ENCODE measurements at regions not wholly inside any gene's neighbourhood (a gene's known extent, or its start where the extent isn't known, plus 50 kb on each side); places are given as distances from the start of the nearest gene placed in this dataset.

DNA sequence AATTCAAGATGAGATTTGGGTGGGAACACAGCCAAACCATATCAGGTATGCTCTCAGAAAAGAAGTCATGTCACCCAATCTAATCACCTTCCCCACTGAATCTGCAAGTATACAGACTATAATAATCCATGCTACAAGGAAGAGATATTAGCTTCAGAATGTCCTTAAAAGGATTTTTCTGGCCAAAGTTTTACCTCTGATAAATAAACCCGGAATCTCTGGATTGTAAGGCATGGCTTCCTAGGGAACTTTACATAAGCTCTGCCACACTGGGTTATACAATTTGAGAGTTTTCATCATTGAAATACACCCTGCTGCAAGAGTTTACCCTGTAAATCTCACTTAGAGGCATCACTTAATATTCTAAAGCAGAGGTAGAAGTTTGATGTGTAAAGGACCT is 330.5 kb upstream of the KCNMB2 start:
- TF ChIP-seq CTCF (IDR thresholded peaks at IDR 0.05) = no peak

GRCh38 chr3:178206521-178206920 is 329.7 kb upstream of the KCNMB2 start:
- no peak for TF ChIP-seq CTCF (IDR thresholded peaks at IDR 0.05)

DNA sequence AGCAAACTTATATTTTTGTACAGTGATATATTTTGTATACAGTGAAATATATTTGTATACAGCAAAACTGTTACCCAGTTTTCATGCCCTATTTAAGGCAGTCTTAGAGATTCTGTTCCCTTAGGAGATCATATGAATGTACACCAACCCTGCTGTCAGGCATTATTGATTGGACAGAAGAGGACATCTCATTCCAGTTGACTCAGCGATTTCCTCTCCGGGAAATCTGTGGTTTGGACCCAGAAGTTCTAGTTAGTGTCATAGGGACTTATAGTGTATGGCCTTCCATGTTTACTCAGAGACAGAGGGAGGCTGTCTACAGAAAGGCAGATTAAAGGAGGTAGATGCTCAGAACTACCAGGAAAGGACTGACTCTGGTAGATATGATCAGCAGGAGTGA is 318.8 kb upstream of the KCNMB2 start:
- TF ChIP-seq CTCF (IDR thresholded peaks at IDR 0.05) = no peak

DNA sequence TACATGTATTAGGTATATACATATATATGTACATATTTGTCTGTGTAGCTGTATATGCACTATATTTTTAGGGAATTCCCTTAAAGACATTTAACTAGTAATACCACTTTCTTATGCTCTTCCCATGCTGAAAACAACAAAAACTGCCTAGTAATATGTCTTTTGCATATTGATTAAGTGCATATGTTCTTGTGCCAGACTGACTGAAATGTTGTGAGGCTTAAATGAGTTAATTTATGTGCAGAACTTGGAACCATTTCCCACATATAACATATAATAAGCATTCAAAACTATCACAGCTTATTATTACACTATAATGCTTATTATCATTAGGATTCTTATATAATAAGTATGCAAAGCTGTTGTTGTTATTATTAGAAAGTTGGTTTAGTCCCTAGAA is 318.0 kb upstream of the KCNMB2 start:
- no peak for TF ChIP-seq CTCF (IDR thresholded peaks at IDR 0.05)

- TF ChIP-seq CTCF (IDR thresholded peaks at IDR 0.05) = no peak
Measured at GRCh38 chr3:178223876-178224275, 312.4 kb upstream of the KCNMB2 start.

DNA sequence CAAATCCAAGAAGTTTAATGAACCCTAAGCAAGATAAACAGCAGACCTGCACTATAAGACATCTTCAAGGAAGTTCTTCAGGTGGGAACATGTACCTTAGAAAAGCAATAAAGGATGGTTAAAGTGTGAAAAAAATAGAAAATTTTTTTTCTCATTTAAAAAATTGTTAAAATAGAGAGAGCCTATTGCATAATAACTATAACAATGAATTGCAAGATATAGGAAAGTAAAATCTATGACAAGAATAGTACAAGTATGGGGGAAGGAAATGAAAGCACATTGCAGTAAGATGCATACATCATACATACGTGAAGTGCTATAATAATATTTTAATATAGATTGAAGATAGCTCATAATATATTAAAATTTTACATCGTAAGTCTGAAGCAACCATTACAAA is 310.1 kb upstream of the KCNMB2 start:
- TF ChIP-seq CTCF (IDR thresholded peaks at IDR 0.05) = no peak

DNA sequence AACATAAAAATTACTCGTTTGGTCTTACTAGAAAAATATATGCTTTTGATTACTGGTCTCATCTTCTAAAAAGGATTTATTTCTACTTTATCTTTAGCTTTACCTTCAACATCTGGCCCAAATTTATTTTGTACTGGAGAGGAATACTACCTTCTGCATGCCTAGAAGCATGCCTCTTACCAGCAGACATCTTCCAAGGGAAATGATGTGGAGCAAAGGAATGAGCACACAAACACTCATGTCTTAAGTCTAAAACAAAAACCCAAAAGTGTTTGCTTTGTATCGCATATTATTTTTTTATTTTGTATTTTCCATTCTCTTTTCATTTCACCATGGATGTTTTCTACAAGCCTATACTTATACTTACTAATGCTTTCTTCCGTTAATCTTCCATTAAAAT is 304.6 kb upstream of the KCNMB2 start:
- TF ChIP-seq CTCF (IDR thresholded peaks at IDR 0.05) = no peak

DNA sequence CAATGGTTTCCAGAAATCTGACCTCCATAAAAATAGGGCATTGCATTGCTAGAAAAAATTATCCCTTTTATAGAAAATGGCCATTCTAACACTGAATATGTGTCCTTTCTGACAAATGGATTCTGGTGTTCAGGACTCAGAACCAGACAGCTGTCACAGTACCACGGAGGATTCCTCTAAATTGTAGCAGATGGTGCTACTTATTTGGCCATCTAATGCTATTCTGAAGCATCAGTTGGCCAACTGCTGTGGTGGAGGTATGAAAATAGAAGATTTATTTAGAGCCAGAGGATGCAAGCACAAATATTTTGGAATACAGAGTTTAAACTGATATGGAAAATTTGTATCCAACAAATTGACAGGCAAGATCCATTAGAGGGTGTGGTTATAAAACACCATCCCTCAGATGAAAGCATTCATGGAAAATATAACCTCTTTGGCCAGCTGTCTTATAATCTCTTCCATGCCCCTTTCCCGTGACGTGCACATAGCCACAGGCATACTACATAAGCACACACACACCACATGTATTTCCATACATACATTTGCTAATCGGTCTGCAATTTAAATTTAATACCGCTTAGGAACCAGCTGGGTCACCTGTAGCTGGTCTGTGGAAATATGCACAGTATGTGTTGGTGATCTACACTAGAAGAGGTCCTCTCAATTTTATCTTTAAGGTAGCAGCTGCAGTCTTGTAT is 302.7 kb upstream of the KCNMB2 start:
- TF ChIP-seq CTCF (IDR thresholded peaks at IDR 0.05) = no peak

Measured in LNCAP (cell line).